ENCODE measurements at regions not wholly inside any gene's neighbourhood (a gene's known extent, or its start where the extent isn't known, plus 50 kb on each side); places are given as distances from the start of the nearest gene placed in this dataset.

DNA sequence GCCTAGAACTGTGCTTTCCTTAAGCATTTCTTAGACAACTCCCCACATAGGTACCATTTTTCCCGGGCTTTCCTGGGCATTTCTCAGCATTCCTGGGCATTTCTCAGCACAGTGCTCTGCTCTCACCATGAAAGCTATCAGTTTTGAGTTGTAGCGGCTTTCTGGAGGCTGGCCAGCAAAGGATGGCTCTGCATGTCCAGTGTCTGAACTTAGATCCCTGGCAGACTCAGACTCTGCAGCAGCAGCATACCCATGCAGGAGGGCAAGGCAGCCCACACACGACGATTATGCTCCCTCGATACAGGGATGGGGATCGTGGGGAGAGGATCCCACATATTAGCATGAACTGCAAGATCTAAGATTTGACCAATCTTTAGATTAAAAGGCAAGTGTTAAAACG lies 248.9 kb upstream of the MKI67 start:
- no peak for DNase-seq (ENCODE audit: low read depth)

DNA sequence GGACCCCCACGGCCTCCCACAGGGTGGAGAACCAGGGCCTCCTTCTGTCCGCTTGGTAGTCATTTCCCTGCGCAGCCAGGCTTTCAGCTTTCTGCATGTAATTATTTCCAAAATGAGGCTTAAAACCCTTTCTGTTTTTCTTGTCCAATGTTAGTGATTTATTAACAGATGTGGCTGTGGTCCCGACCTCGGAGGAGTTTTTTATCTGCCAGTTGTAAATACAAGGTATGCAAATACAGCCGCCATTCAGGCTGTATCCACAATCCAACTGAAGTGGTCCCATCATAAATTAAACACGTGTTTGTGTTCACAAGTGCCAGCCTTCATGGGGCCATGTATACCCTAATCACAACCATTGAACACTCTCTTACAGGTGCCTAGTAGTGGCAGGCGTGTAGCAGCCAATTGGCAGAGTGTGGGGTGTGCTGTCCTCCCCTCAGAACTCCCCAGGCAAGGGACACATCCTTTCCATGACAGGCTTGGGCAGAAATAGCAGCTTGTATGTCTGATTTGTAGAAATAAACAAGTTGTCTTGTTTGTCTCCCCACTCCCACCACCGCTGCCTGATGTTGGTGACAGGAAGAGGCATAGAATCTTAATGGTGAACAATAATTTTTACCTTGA lies 251.3 kb upstream of the MKI67 start:
- DNase-seq (ENCODE audit: low read depth), result no peak

DNA sequence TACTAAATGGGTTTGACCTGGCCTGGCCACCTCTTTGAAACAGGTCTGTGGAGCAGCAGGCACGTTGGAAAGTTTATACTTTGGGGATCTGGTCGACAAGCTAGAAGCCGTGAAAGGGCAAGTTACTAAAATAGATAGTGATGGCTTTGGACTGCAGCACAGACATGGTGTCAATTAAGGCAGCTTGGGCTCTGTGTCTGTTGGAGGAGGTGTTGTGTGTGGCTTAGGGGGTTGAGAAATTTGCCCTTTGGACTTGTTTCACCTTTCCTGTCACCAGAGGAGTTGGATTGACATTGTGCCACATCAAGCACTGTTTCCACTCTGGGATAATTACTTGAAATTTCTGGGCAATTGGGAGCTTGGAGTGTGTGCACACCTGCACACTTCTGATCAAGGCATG lies 251.8 kb upstream of the MKI67 start:
- DNase-seq (ENCODE audit: low read depth), result no peak

DNA sequence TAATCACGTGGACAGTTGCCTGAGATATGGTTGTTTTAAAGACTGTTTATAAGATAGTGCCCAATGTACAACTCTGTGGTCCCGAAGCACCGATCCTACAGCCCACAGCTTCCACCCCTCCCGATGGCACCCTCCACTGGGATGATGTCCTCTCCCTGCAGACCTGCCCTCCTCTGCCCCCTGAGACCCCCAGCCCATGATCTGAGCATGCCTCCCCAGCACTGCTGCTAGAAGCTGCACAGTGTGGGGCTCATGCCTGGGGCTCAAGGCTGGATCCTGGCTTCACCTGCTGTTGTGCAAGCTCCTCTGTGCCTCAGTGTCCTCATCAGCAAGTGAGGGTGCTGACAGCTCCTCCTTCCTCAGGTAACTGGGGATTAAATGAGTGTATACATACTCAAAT lies 254.7 kb upstream of the MKI67 start:
- no peak for DNase-seq (ENCODE audit: low read depth)

DNA sequence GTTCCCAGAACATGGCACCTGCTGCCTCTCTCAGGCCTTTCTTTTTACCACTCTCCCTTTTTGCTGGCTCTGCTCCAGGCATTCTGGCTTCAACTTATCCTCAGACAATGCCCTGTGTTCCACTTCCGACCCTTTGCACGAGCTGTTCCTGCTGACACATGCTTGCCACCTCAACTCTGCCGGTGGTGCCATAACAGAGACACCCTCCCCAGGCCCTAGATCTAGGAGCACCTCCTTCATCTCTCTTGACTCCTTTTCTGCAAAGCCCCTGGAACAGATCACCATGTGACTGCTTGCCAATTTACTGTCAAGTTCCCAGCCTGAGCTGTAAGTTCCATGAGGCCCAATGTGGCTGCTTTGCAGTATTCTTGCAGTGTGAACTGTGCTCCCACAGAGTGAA lies 256.0 kb upstream of the MKI67 start:
- DNase-seq (ENCODE audit: low read depth), result no peak

DNA sequence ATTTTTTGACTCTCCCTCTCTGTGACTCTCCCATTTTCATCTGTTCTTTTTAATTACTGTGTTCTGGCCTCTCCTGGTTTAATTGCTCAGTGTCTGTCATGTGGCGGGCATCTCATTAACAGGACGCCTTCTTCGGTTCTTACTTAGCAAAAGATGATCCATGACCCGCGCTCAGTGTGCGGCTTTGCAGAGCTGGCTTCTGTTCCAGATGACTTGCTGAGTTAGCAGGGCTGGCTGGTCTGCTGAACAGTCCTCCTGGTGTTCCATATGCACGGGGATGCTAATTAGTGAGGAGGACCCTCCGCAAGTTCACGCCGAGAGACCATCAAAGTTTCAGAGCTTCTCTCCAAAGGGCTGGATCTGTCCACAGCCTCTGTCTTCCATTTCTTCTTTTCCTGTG lies 258.6 kb upstream of the MKI67 start:
- DNase-seq (ENCODE audit: low read depth), result no peak

DNA sequence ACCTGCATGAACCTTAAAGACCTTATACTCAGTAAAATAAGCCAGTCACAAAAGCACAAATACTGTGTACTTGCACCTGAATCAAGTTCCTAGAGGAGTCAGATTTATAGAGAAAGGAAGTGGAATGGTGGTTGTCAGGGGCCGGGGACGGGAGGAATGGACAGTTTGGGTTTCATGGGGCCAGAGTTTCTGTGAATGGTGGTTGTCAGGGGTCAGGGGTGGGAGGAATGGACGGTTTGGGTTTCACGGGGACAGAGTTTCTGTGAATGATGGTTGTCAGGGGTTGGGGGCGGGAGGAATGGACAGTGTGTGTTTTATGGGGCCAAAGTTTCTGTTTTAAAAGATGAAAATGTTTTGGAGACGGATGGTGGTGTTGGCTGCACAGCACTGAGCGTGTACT lies 260.0 kb upstream of the MKI67 start:
- DNase-seq (ENCODE audit: low read depth), result no peak

DNA sequence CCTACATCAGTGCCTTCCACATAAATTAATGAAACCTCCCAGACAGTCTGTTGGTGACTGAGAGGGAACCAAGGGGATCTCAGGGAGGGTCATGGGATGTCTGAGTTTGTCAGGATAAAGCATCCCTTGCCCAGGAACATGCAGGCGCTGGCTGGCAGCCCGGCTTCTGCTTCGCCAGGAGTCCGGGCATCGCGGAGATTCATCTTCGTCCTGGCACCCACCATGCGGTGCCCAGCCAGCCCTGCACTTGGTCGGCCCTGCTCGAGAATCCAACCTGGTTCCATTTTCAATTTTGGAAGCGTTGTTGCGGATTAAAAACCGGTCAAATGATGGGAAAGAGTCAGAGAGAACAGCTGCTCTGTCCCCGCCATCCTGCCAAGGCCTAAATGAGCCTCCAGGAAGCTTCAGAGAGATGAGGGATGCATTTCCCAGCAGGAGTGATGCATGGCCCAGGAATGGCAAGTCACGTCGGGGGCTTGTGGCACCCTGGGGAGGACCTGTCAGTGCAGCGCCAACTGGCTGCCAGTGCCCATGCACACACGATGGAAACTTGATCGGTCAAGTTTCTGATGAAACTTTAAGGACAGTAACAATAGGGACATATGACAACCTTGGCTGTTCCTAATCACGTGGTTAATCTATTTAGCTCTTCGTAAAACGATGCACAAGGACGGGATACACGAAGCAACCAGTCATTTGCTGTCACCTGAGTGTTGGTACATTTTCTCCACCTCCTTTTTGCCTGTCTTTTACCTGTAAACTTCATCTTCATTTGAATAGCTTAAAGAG lies 260.8 kb upstream of the MKI67 start:
- no peak for DNase-seq (ENCODE audit: low read depth)

DNA sequence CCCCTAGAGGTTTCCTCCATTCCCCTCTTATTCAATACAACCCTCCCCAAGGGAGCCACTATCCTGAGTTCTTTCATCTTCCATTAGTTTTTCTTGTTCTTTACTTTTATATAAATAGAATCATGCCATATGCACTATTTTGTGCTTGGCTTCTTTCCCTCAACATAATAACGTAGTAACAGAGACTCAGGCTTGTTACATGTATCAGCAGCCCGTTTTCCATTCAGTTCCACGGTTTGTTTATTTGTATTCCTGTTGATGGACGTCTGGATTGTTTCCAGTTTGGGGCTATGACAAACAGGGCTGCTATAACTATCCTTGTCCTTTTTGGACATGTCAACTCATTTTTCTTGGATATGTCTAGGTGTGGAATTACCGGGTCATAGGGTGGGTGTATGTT lies 264.4 kb upstream of the MKI67 start:
- DNase-seq (ENCODE audit: low read depth), result no peak

DNA sequence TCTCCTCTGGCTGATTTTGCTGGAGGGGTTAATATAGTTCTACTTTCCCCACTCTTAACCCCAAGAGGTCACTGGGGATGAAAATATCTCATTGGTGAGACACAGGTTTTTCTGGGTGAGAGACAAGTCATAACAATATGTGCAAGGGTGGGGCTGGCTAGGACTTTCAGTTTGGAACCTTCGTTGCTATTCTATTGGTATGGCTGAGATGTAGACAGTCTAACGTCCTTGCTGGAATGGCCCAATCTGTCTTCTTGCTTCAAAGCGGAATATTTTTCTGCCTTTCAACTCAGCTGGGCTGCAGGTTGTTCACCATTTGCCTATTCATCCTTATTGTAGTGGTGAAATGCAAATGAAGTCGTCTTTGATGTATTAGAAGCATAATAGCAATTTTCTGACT lies 267.3 kb upstream of the MKI67 start:
- DNase-seq (ENCODE audit: low read depth), result no peak

DNA sequence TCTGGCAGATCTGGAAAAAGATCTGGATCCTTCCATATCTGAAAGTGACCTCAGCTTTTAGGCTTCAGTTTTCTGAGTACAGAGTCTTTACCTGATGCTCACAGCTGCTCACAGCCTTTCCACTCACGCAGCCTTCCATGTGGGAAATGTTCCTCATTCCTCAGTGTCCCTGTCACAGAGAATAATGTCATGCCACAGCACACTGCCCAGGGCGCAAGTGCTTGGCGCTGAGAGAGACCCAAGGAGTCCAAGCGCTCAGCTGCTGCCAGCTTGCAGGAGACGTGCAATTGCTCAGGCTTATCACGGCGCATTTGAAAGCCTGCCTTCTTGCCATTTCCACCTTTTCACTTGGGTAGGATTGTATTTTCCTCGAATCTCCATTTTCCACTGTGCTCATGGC lies 271.9 kb upstream of the MKI67 start:
- DNase-seq (ENCODE audit: low read depth), result no peak

DNA sequence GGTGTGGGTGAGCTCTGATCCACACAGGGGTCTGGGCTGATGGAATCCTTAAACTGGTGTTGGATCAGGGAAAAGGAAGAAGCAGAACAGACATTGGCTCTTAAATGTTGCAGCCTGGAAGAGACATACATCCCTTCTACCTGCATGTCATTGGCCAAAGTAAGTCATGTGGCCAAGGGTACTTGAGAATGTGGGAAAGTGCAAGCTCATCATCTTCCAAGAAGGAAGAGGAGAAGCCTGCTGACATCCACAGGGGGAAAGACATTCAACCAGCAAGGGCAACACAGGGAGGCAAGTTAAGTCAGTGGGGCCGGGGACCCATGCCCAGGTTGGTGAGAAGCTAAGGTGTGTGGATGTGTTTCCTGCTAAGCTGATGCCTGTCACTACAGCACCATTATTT lies 272.8 kb upstream of the MKI67 start:
- no peak for DNase-seq (ENCODE audit: low read depth)

DNA sequence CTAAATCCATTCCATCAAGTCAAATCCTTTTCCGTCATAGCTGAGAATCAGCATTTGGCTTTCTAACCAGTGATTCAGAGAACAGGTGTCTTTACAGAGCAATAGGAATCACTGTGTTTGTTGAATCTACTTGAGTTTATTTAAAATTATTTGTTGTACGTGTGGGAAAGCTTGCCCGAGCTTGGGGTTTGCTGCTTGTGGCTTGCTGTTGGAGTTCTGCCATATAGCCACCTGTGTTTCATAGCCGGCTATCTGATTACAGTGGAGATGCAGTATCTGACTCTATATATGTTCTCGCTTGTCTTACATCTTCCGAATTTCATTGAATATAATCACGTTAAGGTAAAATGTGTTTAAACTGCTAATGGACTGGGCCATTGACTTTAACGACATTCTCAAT lies 274.3 kb upstream of the MKI67 start:
- DNase-seq (ENCODE audit: low read depth), result no peak

DNA sequence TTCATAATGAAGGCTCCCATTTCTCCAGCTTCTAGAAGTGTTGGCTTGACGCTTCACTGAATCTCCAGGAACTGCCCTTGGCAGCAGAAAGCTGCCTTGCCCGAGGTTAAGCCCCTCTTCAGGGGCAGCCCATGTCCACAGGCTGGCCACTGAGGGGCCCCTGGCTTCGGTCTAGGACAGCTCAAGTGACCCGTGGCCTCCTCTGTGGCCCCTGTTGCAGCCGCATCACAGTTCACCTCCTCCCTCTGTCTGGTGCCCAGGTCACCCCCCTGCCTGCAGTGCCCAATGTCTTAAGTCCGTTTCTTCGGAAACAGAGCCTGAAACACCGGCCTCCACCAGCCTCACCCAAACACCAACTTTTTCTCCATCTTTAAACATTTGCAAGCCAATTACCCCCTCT lies 279.2 kb upstream of the MKI67 start:
- DNase-seq (ENCODE audit: low read depth), result no peak

DNA sequence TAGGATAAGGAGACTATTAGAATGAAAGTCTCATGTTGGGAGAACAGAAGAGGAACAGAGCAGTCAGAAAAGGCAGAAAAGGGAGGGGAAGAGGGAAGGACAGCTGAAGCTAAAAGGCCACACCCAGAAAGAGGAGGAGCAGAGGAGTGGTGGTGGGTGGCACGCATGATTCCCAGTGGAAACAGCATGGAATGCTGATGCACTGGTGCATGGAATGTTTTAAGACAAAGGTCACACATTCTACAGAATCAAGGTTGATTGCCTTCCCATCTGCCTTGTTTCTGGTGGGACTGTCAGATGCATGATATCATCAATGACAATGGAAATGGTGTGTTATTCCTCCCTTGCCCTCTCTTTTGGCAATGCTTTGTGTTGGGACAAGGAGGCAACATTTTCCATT lies 285.4 kb upstream of the MKI67 start:
- no peak for DNase-seq (ENCODE audit: low read depth)

DNA sequence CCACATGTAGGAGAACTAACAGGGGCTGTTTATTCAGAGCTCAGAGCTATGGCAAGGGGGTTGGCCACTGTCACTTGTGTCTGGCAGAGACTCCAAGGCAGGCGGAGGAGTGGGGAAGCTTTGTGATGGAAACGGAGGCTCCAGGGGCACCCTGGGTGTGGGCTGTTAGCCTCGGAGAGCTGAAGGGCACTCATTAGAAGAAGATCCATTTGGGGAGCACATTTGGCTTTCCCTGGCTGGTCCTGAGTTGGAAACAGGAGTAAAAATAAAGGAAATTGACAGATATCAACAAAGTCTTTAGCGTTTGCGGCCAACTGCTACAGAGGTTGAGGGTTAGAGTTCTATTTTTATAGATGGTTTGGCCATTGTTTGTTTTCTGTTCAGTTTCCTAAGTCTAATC lies 288.3 kb upstream of the MKI67 start:
- no peak for DNase-seq (ENCODE audit: low read depth)

DNA sequence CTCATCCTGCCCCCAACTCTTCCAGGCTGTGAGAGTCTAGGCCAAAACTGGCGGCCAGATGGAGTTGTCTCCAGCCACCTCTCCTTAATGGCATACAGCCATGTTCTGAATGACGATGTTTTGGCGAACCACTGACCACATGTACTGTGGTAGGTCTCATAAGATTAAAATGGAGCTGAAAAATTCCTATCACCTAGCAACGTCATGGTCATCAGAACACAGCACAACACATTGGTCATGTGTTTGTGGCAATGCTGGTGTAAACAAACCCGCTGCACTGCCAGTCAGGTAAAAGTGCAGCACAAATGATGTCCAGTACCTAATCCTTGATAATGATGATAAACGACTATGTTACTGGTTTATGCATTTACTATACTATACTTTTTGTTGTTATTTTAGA lies 290.0 kb upstream of the MKI67 start:
- no peak for DNase-seq (ENCODE audit: low read depth)

DNA sequence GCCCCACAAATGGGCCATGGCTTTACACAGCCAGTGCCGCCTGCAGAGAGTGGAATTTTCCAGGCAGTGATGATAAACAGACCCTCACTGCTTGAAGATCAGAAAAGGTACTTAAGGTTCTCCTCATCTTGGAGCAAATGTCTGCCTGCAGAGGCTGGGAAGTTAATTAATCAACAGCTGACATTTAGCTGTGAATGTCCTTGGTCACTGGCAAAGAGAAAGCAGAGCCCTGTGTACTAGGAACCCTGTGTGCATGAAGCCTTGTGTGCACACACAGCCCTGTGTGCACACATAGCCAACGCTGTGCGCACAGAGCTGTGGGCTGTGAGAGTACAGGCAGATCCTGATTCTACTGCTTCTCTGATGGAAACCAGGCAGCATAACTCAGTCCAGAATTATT lies 291.6 kb upstream of the MKI67 start:
- DNase-seq (ENCODE audit: low read depth), result no peak

DNA sequence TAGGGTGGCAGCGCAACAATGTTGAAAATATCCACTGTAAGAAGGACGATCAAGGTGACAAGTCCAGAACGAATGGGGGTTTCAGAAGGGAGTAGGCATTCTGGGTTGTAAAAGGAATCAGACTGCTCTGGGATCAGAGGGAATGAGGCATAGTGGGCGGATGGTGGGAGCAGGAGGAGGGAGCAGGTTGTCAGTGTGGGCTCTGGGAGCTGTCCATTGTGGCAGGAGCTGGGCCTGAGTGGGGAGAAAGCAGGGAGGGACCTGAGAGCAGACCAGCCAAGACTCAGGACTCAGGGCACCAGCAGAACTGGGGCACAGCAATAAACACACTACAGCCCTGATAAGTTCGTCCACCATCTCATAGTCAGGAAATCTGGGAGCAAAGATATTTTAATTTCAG lies 292.6 kb upstream of the MKI67 start:
- DNase-seq (ENCODE audit: low read depth), result no peak

DNA sequence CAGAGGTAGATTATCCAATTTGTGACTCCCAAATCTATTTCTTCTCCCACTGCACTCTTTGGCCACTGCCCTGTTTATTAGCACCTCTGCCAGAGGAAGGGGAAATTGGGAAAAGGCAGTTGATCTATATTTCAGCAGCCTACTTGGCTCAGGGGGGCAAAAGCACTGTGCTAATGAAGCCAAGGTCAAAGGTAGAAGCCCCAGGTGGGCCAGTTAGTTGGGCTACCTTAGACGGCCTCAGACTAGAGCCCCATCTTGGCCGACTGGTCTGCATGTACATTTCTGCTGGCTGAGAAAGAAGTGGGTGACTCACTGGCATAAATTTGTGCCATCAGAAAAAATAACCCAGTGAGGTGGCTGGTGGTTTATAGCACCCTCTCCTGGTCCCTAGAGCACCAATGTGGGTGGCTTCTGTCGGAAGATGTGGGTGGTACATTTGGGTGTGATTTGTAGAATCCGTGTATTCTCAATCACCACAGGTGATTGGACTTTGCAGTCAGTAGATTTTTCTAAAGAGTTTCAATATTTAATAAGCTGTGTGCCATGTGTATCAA lies 293.3 kb upstream of the MKI67 start:
- no peak for DNase-seq (ENCODE audit: low read depth)

DNA sequence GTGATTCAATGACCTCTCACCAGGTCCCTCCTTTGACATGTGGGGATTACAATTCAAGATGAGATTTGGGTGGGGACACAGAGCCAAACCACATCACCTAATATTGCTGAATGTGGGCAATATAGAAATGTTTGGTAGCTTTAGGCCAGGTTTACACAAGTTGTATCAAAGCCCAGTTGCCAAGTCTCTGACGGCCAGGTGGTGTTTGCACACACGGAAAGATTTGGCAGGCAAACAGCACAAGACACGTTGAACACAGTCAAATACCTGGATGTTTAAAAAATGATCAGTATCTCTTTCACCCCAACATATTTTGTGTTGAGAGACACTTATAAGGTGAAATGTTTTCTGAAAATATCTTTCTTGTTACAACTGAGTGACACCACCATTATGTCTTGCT lies 294.4 kb upstream of the MKI67 start:
- DNase-seq (ENCODE audit: low read depth), result no peak

DNA sequence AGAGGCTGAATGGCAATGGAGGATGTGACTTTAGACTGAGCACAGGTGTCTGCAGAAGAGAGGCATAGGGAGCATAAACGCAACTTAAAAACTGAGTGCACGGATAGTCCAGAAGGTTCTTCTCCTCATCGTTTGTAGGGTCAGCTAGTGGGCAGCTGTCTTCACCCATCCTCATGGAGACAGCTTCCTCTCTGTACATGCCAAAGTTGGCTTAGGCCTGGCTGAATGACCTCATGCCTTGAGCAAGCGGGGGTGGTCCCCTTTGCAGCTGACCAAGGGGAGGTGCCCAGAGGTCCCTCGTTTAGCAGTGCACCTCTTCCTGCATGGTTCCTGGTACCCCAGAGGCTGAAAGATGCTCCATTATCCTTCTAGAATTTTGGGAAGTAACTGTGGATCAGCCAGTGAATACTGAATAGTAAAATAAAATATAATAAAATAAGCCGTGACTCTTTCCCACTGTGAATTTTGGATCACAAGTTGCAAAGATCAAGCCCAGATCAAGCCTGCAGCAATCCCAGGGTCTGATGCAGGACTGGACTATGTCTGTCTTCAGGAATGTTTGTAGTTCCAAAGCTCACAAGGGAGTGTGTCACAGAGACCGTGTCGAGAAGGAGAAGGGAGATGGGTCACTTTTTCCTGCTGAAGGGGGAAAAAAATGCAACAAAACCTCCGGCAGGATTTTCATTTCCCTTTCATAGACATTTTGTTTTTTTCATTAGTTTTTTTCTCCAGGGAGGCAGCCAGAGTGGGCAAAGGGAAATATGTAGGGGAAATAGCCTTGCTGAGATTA lies 295.3 kb upstream of the MKI67 start:
- DNase-seq (ENCODE audit: low read depth), result no peak

DNA sequence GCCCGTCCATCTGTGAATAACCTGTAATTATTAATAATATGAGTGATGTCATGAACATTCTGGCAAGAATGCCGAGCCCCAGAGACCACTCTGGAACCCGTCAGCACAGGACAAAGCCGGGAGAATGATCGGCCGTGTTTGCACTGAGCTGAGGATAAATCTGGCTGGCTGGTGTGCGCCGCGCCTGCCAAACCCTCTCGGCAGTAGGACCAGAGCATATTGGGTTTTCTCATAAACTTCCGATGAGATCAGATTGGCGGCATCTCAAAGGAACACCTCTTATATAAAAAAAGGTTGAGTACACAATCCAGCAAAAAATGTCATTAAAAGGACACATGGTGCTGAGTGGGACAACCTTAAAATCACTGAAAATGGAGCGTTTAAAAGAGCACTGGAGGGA lies 296.0 kb upstream of the MKI67 start:
- no peak for DNase-seq (ENCODE audit: low read depth)

Measured in stimulated activated CD8-positive, alpha-beta memory T cell treated with anti-CD3 and anti-CD28 coated beads, Interleukin-15, amount 100 ng/mL, for 24 hours (primary cell).